GM12873 (cell line): ENCODE measurements at regions not wholly inside any gene's neighbourhood (a gene's known extent, or its start where the extent isn't known, plus 50 kb on each side); places are given as distances from the start of the nearest gene placed in this dataset.

Experiments
- CTCF ChIP-seq: IDR thresholded peaks from 2 replicates; pipeline ENCODE4 v1.5.1; 2012; ENCODE audit warnings: low read depth, mild to moderate bottlenecking, moderate library complexity, low read length, control low read depth; ENCODE audit not compliant: insufficient read depth; ENCODE audit errors: missing control alignments

GRCh38 chr1:69180358-69180757 lies 387.4 kb upstream of the LRRC7 start:
- TF ChIP-seq CTCF = no peak

GRCh38 chr1:69185378-69185777 lies 382.3 kb upstream of the LRRC7 start:
- TF ChIP-seq CTCF = no peak

GRCh38 chr1:69191335-69191734 lies 376.4 kb upstream of the LRRC7 start:
- no peak for TF ChIP-seq CTCF

- TF ChIP-seq CTCF = no peak
These were observed 372.6 kb upstream of the LRRC7 start for GRCh38 chr1:69195136-69195535.

- no peak for TF ChIP-seq CTCF
These were observed 371.7 kb upstream of the LRRC7 start for GRCh38 chr1:69196071-69196470.

DNA sequence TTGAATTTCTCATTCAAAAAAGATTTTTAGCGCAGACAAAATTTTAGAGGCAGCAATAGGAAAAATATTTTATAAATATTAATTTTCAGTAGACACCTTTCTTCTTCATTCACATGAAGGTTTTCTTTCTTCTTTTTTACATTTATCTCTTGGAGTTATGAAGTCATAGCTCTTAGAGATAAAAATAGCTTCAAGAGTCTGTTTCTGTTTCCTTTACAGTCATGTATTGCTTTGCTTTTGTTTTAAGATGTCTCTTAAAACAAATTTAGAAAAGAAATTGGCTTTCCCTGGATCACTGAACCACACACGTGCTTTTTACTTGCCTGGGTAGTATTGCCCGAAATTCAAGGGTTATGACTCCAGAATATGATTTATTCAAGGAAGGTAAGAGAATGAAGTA lies 369.9 kb upstream of the LRRC7 start:
- TF ChIP-seq CTCF = no peak

DNA sequence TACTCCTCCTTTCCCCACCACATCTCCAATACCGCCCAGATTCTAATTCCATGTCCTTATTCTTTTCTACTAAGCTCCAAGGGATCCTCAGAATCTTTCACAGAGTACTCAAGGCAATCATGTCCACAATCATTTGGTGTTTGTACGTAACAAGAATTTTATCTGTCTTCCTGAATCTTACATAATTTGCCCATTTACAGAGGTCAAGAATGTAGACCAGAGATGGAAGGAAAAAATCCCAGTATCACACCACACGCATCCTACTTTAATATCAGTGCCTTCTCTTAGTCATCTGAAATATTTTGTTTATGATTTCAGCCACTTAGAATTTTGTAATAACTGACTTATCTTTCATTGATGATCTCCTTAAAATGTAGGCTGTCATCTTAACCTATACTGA lies 366.0 kb upstream of the LRRC7 start:
- TF ChIP-seq CTCF = no peak
